Liver (tissue), 7 donors: ENCODE measurements at regions not wholly inside any gene's neighbourhood (a gene's known extent, or its start where the extent isn't known, plus 50 kb on each side); places are given as distances from the start of the nearest gene placed in this dataset.

Experiments used
- DNase-seq: peaks from one replicate; pipeline ENCODE4 v3.0.0-alpha.2; 2017; ENCODE audit warnings: low spot score
- H3K27ac ChIP-seq, 2 donors: one replicate each; pipeline ENCODE4 v1.7.0; 2013; ENCODE audit warnings: inconsistent platforms in 2 of 2, low read length in 2 of 2, control low read depth in 1 of 2, low read depth in 1 of 2, mild to moderate bottlenecking in 1 of 2
- H3K27me3 ChIP-seq, 4 donors: one replicate each; pipeline versions ENCODE4 v1.6.1 to v1.7.0; 2013; ENCODE audit warnings: low read length in 3 of 4, inconsistent platforms in 1 of 4, mild to moderate bottlenecking in 1 of 4, moderate library complexity in 1 of 4; ENCODE audit not compliant: control insufficient read depth in 4 of 4, insufficient read depth in 4 of 4
- H3K36me3 ChIP-seq, 4 donors: one replicate each; pipeline versions ENCODE4 v1.6.1 to v1.7.0; 2013; ENCODE audit warnings: low read length in 3 of 4, mild to moderate bottlenecking in 3 of 4, low read depth in 1 of 4, moderate library complexity in 1 of 4; ENCODE audit not compliant: control insufficient read depth in 4 of 4, insufficient read depth in 3 of 4
- H3K4me1 ChIP-seq, 4 donors: one replicate each; pipeline versions ENCODE4 v1.6.1 to v1.7.0; 2013; ENCODE audit warnings: low read length in 3 of 4, mild to moderate bottlenecking in 3 of 4, moderate library complexity in 1 of 4; ENCODE audit not compliant: control insufficient read depth in 4 of 4, insufficient read depth in 4 of 4
- H3K4me3 ChIP-seq, 3 donors: one replicate each; pipeline versions ENCODE4 v1.6.1 to v1.7.0; 2013; ENCODE audit warnings: low read length in 3 of 3, control low read depth in 1 of 3, low read depth in 1 of 3, mild to moderate bottlenecking in 1 of 3
- H3K9ac ChIP-seq, 2 donors: one replicate each; pipeline ENCODE4 v1.7.0; 2013; ENCODE audit warnings: low read length in 2 of 2, mild to moderate bottlenecking in 2 of 2, moderate library complexity in 2 of 2, control low read depth in 1 of 2, low read depth in 1 of 2
- H3K9me3 ChIP-seq, 4 donors: one replicate each; pipeline versions ENCODE4 v1.6.1 to v1.7.0; 2013; ENCODE audit warnings: low read length in 3 of 4; ENCODE audit not compliant: control insufficient read depth in 4 of 4
- EGR1 ChIP-seq, 2 donors: IDR thresholded peaks; 2 replicates each; pipeline ENCODE4 v1.6.1; 2016 to 2018; ENCODE audit warnings: antibody characterized with exemption in 2 of 2, low read depth in 2 of 2
- FOXA1 ChIP-seq: IDR thresholded peaks from 2 replicates; pipeline ENCODE4 v1.6.1; 2016; ENCODE audit warnings: antibody characterized with exemption
- FOXA2 ChIP-seq: IDR thresholded peaks from 2 replicates; pipeline ENCODE4 v1.6.1; 2016; ENCODE audit warnings: antibody characterized with exemption
- GABPA ChIP-seq, 2 donors: IDR thresholded peaks in 1 of 2; conservative IDR thresholded peaks in 1 of 2; 2 replicates each; pipeline ENCODE4 v1.6.1; 2016; ENCODE audit warnings: antibody characterized with exemption in 2 of 2, mild to moderate bottlenecking in 1 of 2, moderate library complexity in 1 of 2
- HNF4A ChIP-seq, 2 donors: conservative IDR thresholded peaks; 2 replicates each; pipeline ENCODE4 v1.6.1; 2016; ENCODE audit warnings: antibody characterized with exemption in 2 of 2, mild to moderate bottlenecking in 2 of 2
- HNF4G ChIP-seq: IDR thresholded peaks from 2 replicates; pipeline ENCODE4 v1.6.1; 2016; ENCODE audit warnings: antibody characterized with exemption
- JUND ChIP-seq, 2 donors: IDR thresholded peaks; 2 replicates each; pipeline ENCODE4 v1.6.1; 2016; ENCODE audit warnings: antibody characterized with exemption in 2 of 2
- NR2F2 ChIP-seq: IDR thresholded peaks from 2 replicates; pipeline ENCODE4 v1.6.1; 2016; ENCODE audit warnings: antibody characterized with exemption
- RXRA ChIP-seq, 2 donors: IDR thresholded peaks; 2 replicates each; pipeline ENCODE4 v1.6.1; 2017 to 2018; ENCODE audit warnings: antibody characterized with exemption in 2 of 2, mild to moderate bottlenecking in 1 of 2
- SP1 ChIP-seq: IDR thresholded peaks from 2 replicates; pipeline ENCODE4 v1.6.1; 2018; ENCODE audit warnings: antibody characterized with exemption, mild to moderate bottlenecking
- TAF1 ChIP-seq: conservative IDR thresholded peaks from 2 replicates; pipeline ENCODE4 v1.6.1; 2016; ENCODE audit warnings: antibody characterized with exemption, mild to moderate bottlenecking
- YY1 ChIP-seq: IDR thresholded peaks from 2 replicates; pipeline ENCODE4 v1.6.1; 2016; ENCODE audit warnings: antibody characterized with exemption, mild to moderate bottlenecking
- WGBS: extraction: QIAGEN DNeasy Blood & Tissue Kit; methylation state at CpG from one replicate; pipeline ENCODE4 v1.1.7; 2013; 5-methylcytosine and 5-hydroxymethylcytosine counted together
- TF ChIP-seq, protein P1 (sequence below): IDR thresholded peaks from 2 replicates; pipeline ENCODE4 v1.6.1; 2016; ENCODE audit warnings: antibody characterized with exemption
- TF ChIP-seq, protein P2 (sequence below): IDR thresholded peaks from 2 replicates; pipeline ENCODE4 v1.6.1; 2016; ENCODE audit warnings: antibody characterized with exemption
- TF ChIP-seq, protein P3 (sequence below): IDR thresholded peaks from 2 replicates; pipeline ENCODE4 v1.6.1; 2016; ENCODE audit warnings: antibody characterized with exemption, mild to moderate bottlenecking
- TF ChIP-seq, protein P4 (sequence below): IDR thresholded peaks from 2 replicates; pipeline ENCODE4 v1.6.1; 2016; ENCODE audit warnings: antibody characterized with exemption
- donor health status: healthy.
- donor health status: healthy.
- donor health status: healthy.
- donor health status: healthy.

DNA sequence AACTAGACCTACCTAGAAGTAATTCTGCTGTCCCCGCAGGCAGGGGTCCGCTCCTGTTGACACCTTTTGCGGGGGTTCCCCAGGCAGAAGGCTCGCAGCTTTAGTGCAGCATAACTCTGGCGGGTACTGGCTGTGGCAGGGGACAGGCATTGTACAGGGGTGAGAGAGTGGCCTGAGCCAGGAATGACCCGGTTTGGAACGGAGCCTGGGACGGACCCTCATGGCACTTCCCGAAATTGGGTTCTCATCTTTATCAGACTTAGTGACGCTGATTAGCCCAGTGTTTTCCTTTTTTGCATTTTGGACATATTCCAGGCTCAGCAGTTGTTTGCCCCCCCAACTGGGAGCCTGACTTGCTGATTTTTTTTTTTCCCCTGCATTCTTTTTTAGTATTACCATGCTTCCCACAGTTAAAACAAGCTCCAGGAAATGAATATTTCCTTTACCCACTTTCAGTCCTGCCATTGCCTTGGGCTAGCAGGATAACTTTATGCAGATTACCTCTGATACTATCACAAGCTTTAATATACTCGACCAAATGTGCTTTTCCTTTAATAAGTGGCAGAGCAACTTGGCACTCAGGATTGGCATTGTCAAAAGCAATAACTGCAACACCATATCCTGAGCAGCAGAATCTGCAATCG, 55.8 kb upstream of the WDR1 start:
- H3K4me1 ChIP-seq: peaks cover 0 to 9% (median 7%) of the 10 kb centered on the region in 4 donors
- H3K36me3 ChIP-seq: no peaks in the 10 kb centered on the region
- WGBS: 74% methylated on average over 12 of the region's 12 CpGs
- no peak overlapping the region for H3K9ac ChIP-seq
- no peak overlapping the region for H3K4me3 ChIP-seq
- TF ChIP-seq TAF1 (no peak), GABPA (IDR thresholded peaks at IDR 0.05 in 1 of 2, conservative IDR thresholded peaks at IDR 0.05 in 1 of 2) (no peak), RXRA (IDR thresholded peaks at IDR 0.05) (no peak)
- TF ChIP-seq, protein P1, sequence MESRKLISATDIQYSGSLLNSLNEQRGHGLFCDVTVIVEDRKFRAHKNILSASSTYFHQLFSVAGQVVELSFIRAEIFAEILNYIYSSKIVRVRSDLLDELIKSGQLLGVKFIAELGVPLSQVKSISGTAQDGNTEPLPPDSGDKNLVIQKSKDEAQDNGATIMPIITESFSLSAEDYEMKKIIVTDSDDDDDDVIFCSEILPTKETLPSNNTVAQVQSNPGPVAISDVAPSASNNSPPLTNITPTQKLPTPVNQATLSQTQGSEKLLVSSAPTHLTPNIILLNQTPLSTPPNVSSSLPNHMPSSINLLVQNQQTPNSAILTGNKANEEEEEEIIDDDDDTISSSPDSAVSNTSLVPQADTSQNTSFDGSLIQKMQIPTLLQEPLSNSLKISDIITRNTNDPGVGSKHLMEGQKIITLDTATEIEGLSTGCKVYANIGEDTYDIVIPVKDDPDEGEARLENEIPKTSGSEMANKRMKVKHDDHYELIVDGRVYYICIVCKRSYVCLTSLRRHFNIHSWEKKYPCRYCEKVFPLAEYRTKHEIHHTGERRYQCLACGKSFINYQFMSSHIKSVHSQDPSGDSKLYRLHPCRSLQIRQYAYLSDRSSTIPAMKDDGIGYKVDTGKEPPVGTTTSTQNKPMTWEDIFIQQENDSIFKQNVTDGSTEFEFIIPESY: no peak
- TF ChIP-seq, protein P2, sequence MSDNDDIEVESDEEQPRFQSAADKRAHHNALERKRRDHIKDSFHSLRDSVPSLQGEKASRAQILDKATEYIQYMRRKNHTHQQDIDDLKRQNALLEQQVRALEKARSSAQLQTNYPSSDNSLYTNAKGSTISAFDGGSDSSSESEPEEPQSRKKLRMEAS: no peak
- H3K27ac ChIP-seq: no peak overlapping the region
- no peaks in the 10 kb centered on the region for H3K9me3 ChIP-seq
- H3K27me3 ChIP-seq: no peaks in the 10 kb centered on the region
- DNase-seq: no peak

DNA sequence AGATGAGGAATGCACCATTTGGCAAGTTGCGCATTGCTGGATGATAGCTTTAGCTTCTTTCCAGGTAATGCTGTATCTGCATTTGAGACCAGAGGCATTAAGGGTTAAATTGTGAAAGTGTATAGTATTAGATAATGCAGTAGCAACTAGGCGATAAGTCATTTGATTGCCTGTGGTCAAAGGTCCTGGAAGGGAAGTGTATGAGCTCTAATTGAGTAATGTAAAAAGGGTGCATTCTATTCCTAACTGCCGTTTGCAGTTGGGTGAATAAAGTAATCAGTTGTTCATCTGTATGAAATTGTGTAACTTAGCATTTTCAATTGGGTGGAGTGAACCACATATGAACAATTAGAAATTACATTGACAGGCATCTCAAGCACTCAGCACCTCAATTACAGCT, 54.5 kb upstream of the WDR1 start:
- TF ChIP-seq FOXA2 (no peak), SP1 (peak; percentile 24), HNF4A (conservative IDR thresholded peaks at IDR 0.05) (peak; percentile 15 to 59), TAF1 (no peak), RXRA (IDR thresholded peaks at IDR 0.05) (peak in 1 of 2 donors; percentile 47), FOXA1 (no peak), YY1 (peak; percentile 16)
- TF ChIP-seq, protein P2: peak; percentile 13
- no peak for DNase-seq
- H3K27ac ChIP-seq: no peak overlapping the region
- no peaks in the 10 kb centered on the region for H3K36me3 ChIP-seq
- H3K9me3 ChIP-seq: no peaks in the 10 kb centered on the region
- H3K9ac ChIP-seq: no peak overlapping the region
- 42% methylated on average over 3 of the region's 3 CpGs for WGBS
- H3K4me1 ChIP-seq: peaks cover 0 to 9% (median 7%) of the 10 kb centered on the region in 4 donors
- H3K27me3 ChIP-seq: no peaks in the 10 kb centered on the region
- no peak overlapping the region for H3K4me3 ChIP-seq

DNA sequence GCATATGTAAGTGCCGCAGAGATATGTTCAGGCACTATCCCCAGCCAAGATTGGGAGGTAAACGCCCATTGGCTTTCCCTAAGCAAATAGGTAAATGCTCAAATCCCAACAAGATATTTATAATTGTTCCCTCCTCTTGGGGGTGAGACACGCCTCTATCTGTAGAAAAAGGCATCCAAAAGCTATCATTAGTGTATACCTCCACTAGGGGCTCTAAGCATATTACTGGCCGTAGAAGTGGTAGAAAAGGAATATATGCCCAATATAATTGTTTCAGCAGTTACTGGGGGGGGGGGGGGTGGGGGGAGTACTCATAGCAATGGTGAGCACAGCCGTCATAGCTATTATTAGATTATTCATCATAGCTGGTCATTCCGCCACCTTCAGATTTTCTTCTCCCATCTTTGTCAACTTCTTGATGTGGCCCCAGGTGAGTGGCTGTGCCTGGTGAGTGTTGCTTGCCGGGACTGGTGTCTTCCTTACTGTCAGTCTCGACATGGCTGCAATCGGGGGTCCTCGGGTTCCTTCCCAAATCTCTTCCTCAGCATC, 53.3 kb upstream of the WDR1 start:
- no peak overlapping the region for H3K9ac ChIP-seq
- TF ChIP-seq, protein P2: no peak
- no peak for TF ChIP-seq JUND (IDR thresholded peaks at IDR 0.05)
- TF ChIP-seq, protein P3, sequence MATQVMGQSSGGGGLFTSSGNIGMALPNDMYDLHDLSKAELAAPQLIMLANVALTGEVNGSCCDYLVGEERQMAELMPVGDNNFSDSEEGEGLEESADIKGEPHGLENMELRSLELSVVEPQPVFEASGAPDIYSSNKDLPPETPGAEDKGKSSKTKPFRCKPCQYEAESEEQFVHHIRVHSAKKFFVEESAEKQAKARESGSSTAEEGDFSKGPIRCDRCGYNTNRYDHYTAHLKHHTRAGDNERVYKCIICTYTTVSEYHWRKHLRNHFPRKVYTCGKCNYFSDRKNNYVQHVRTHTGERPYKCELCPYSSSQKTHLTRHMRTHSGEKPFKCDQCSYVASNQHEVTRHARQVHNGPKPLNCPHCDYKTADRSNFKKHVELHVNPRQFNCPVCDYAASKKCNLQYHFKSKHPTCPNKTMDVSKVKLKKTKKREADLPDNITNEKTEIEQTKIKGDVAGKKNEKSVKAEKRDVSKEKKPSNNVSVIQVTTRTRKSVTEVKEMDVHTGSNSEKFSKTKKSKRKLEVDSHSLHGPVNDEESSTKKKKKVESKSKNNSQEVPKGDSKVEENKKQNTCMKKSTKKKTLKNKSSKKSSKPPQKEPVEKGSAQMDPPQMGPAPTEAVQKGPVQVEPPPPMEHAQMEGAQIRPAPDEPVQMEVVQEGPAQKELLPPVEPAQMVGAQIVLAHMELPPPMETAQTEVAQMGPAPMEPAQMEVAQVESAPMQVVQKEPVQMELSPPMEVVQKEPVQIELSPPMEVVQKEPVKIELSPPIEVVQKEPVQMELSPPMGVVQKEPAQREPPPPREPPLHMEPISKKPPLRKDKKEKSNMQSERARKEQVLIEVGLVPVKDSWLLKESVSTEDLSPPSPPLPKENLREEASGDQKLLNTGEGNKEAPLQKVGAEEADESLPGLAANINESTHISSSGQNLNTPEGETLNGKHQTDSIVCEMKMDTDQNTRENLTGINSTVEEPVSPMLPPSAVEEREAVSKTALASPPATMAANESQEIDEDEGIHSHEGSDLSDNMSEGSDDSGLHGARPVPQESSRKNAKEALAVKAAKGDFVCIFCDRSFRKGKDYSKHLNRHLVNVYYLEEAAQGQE: no peak
- TF ChIP-seq GABPA (IDR thresholded peaks at IDR 0.05 in 1 of 2, conservative IDR thresholded peaks at IDR 0.05 in 1 of 2): no peak
- TF ChIP-seq NR2F2: no peak
- no peak for TF ChIP-seq HNF4A (conservative IDR thresholded peaks at IDR 0.05)
- TF ChIP-seq YY1: no peak
- TF ChIP-seq, protein P4, sequence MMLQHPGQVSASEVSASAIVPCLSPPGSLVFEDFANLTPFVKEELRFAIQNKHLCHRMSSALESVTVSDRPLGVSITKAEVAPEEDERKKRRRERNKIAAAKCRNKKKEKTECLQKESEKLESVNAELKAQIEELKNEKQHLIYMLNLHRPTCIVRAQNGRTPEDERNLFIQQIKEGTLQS: no peak
- TF ChIP-seq EGR1 (IDR thresholded peaks at IDR 0.05; ENCODE audit: low read depth in 2 of 2): no peak
- no peak for TF ChIP-seq HNF4G
- TF ChIP-seq SP1: no peak
- TF ChIP-seq TAF1: no peak
- no peak for DNase-seq
- no peaks in the 10 kb centered on the region for H3K27me3 ChIP-seq
- H3K36me3 ChIP-seq: no peaks in the 10 kb centered on the region
- no peak overlapping the region for H3K27ac ChIP-seq
- H3K4me3 ChIP-seq: no peak overlapping the region
- 95% methylated on average over 10 of the region's 10 CpGs for WGBS
- H3K4me1 ChIP-seq: peaks cover 0 to 9% (median 7%) of the 10 kb centered on the region in 4 donors
- no peaks in the 10 kb centered on the region for H3K9me3 ChIP-seq
